CD4-positive, alpha-beta T cell treated with Interleukin-15 for 1 hour (primary cell): ENCODE measurements at regions not wholly inside any gene's neighbourhood (a gene's known extent, or its start where the extent isn't known, plus 50 kb on each side); places are given as distances from the start of the nearest gene placed in this dataset.
"Not testable (repeated sequence)": the region's sequence is repeated elsewhere in the genome, so short reads cannot be mapped to it uniquely, and the experiment has no call there.

Source experiments
- DNase-seq: peaks from one replicate; pipeline ENCODE4 v3.0.0-alpha.2; 2020

GRCh38 chr12:9364224-9365176 is 156.3 kb upstream of the PZP start:
- no peak for DNase-seq

GRCh38 chr12:9363145-9363544 is 154.9 kb upstream of the PZP start:
- no peak for DNase-seq

GRCh38 chr12:9361879-9362326 is 153.7 kb upstream of the PZP start:
- DNase-seq, result no peak

- DNase-seq, result not testable (repeated sequence)
These were observed 146.0 kb upstream of the PZP start for GRCh38 chr12:9354009-9354754.

GRCh38 chr12:9351136-9351535 is 142.9 kb upstream of the PZP start:
- DNase-seq, result no peak

- no peak for DNase-seq
These were observed 142.0 kb upstream of the PZP start for GRCh38 chr12:9349888-9350885.

GRCh38 chr12:9348906-9349518 is 140.8 kb upstream of the PZP start:
- no peak for DNase-seq

- no peak for DNase-seq
These were observed 139.3 kb upstream of the PZP start for GRCh38 chr12:9347328-9348127.

- DNase-seq, result no peak
These were observed 138.7 kb upstream of the PZP start for GRCh38 chr12:9346866-9347327.

GRCh38 chr12:9345171-9345570 is 137.0 kb upstream of the PZP start:
- no peak for DNase-seq

GRCh38 chr12:9344541-9344940 is 136.3 kb upstream of the PZP start:
- no peak for DNase-seq

GRCh38 chr12:9343731-9344130 is 135.5 kb upstream of the PZP start:
- no peak for DNase-seq

- DNase-seq, result no peak
These were observed 134.6 kb upstream of the PZP start for GRCh38 chr12:9342614-9343353.

GRCh38 chr12:9341260-9341585 is 133.0 kb upstream of the PZP start:
- DNase-seq, result no peak

GRCh38 chr12:9340422-9341259 is 132.4 kb upstream of the PZP start:
- no peak for DNase-seq

- no peak for DNase-seq
These were observed 129.5 kb upstream of the PZP start for GRCh38 chr12:9337656-9338055.

- DNase-seq, result not testable (repeated sequence)
These were observed 128.3 kb upstream of the PZP start for GRCh38 chr12:9336375-9337011.

- no peak for DNase-seq
These were observed 127.7 kb upstream of the PZP start for GRCh38 chr12:9335867-9336266.

GRCh38 chr12:9334964-9335363 is 126.8 kb upstream of the PZP start:
- no peak for DNase-seq
